ENCODE measurements at regions not wholly inside any gene's neighbourhood (a gene's known extent, or its start where the extent isn't known, plus 50 kb on each side); places are given as distances from the start of the nearest gene placed in this dataset.

- TF ChIP-seq CTCF (IDR thresholded peaks at IDR 0.05): no peak
- TF ChIP-seq POLR2A (IDR thresholded peaks at IDR 0.05): no peak
Measured at GRCh38 chr21:25292396-25292795, 314.9 kb downstream of the MRPL39 start.

Measured in vagina (tissue), 2 donors.